ENCODE measurements at regions not wholly inside any gene's neighbourhood (a gene's known extent, or its start where the extent isn't known, plus 50 kb on each side); places are given as distances from the start of the nearest gene placed in this dataset.
"Not testable (repeated sequence)": the region's sequence is repeated elsewhere in the genome, so short reads cannot be mapped to it uniquely, and the experiment has no call there.

GRCh38 chr20:30537459-30537858, 720.0 kb upstream of the DEFB115 start:
- TF ChIP-seq TAF1 (IDR thresholded peaks at IDR 0.05; ENCODE audit: borderline replicate concordance, low read depth, low read length); CTCF (IDR thresholded peaks at IDR 0.05 in 2 of 3, conservative IDR thresholded peaks at IDR 0.05 in 1 of 3; ENCODE audit: control insufficient read depth in 2 of 3, extremely low read depth in 1 of 3, insufficient read depth in 1 of 3, low read depth in 3 of 3, low read length in 3 of 3); POLR2A (IDR thresholded peaks at IDR 0.05; ENCODE audit: low read depth, low read length); SIX5 (IDR thresholded peaks at IDR 0.05; ENCODE audit: low read depth, low read length, severe bottlenecking); PKNOX1 (IDR thresholded peaks at IDR 0.05); NRF1 (conservative IDR thresholded peaks at IDR 0.05; ENCODE audit: low read depth, low read length); CHD4 (IDR thresholded peaks at IDR 0.05); RAD51 (IDR thresholded peaks at IDR 0.05); TCF7 (IDR thresholded peaks at IDR 0.05; ENCODE audit: borderline replicate concordance): not testable (repeated sequence)
